IMR-90 (cell line): ENCODE measurements at regions not wholly inside any gene's neighbourhood (a gene's known extent, or its start where the extent isn't known, plus 50 kb on each side); places are given as distances from the start of the nearest gene placed in this dataset.

Source experiments
- ATAC-seq: fragments of 200-7000 bp; cut with Tn5 transposase; 2 replicates; pipeline ENCODE4 v1.9.1; 2020; ENCODE audit warnings: low read depth, mild to moderate bottlenecking, moderate library complexity
- BruUV-seq: library from RNA; stranded (reverse); fragments of 400-500 nt; replicated peaks from 2 replicates; lab custom pipeline; 2021; lab: Mats Ljungman, UMichigan
- CTCF ChIA-PET: fragments of 300-600 bp; formaldehyde crosslinking; extraction: SDS; loops from one replicate; lab custom pipeline; 2021; ENCODE audit warnings: antibody characterized with exemption; lab: Yijun Ruan, JAX
- POLR2A ChIA-PET: fragments of 300-600 bp; sonication (Branson Sonifier 250); formaldehyde crosslinking; loops from one replicate; lab custom pipeline; 2022; ENCODE audit warnings: antibody characterized with exemption; ENCODE audit not compliant: unreplicated experiment; lab: Charles Lee
- DNase-seq: peaks from one replicate; pipeline ENCODE4 v3.0.0; 2013
- H2AFZ ChIP-seq: replicated peaks from 2 replicates; pipeline ENCODE3; 2013; ENCODE audit warnings: low read length, mild to moderate bottlenecking; ENCODE audit not compliant: poor library complexity
- H2AK5ac ChIP-seq: 2 replicates; pipeline ENCODE4 v1.6.1; 2013; ENCODE audit warnings: low read depth, low read length, inconsistent platforms
- H2AK9ac ChIP-seq: replicated peaks from 2 replicates; pipeline ENCODE3; 2013; ENCODE audit warnings: mild to moderate bottlenecking, low read depth, low read length, moderate library complexity; ENCODE audit not compliant: poor library complexity
- H2BK120ac ChIP-seq: 2 replicates; pipeline ENCODE4 v1.6.1; 2013; ENCODE audit warnings: low read depth, low read length, inconsistent platforms
- H2BK15ac ChIP-seq: 3 replicates; pipeline ENCODE4 v1.6.1; 2013; ENCODE audit warnings: low read depth, low read length, inconsistent platforms
- H2BK20ac ChIP-seq: 2 replicates; pipeline ENCODE4 v1.6.1; 2013; ENCODE audit warnings: low read depth, mild to moderate bottlenecking, inconsistent platforms, low read length, moderate library complexity
- H2BK5ac ChIP-seq: 2 replicates; pipeline ENCODE4 v1.6.1; 2013; ENCODE audit warnings: mild to moderate bottlenecking, low read depth, low read length, inconsistent platforms; ENCODE audit not compliant: poor library complexity, severe bottlenecking
- H3K14ac ChIP-seq: replicated peaks from 2 replicates; pipeline ENCODE4 v1.6.1; 2013; ENCODE audit warnings: low read depth, low read length, inconsistent platforms
- H3K18ac ChIP-seq: 2 replicates; pipeline ENCODE4 v1.6.1; 2013; ENCODE audit warnings: low read depth, low read length, control low read depth
- H3K23ac ChIP-seq: 2 replicates; pipeline ENCODE4 v1.6.1; 2013; ENCODE audit warnings: low read depth, low read length, inconsistent platforms
- H3K27ac ChIP-seq: 2 replicates; pipeline ENCODE4 v1.5.1; 2013; ENCODE audit warnings: mild to moderate bottlenecking, control low read depth, low read length; ENCODE audit not compliant: insufficient read depth
- H3K27me3 ChIP-seq: 2 replicates; pipeline ENCODE4 v1.6.1; 2013; ENCODE audit warnings: low read length; ENCODE audit not compliant: control insufficient read depth, insufficient read depth
- H3K36me3 ChIP-seq: 2 replicates; pipeline ENCODE4 v1.6.1; 2013; ENCODE audit warnings: low read length, mixed read lengths; ENCODE audit not compliant: control insufficient read depth, insufficient read depth
- H3K4ac ChIP-seq: 2 replicates; pipeline ENCODE4 v1.6.1; 2013; ENCODE audit warnings: low read depth, low read length, inconsistent platforms
- H3K4me1 ChIP-seq: 2 replicates; pipeline ENCODE4 v1.6.1; 2013; ENCODE audit warnings: low read length, mixed read lengths; ENCODE audit not compliant: control insufficient read depth, insufficient read depth
- H3K4me2 ChIP-seq: 2 replicates; pipeline ENCODE4 v1.6.1; 2013; ENCODE audit warnings: low read depth, mild to moderate bottlenecking, control low read depth, low read length, moderate library complexity
- H3K4me3 ChIP-seq: 2 replicates; pipeline ENCODE4 v1.5.1; 2013; ENCODE audit warnings: low read depth, mild to moderate bottlenecking, control low read depth, low read length, moderate library complexity; ENCODE audit not compliant: insufficient read depth
- H3K56ac ChIP-seq: 2 replicates; pipeline ENCODE4 v1.6.1; 2013; ENCODE audit warnings: low read length, inconsistent platforms; ENCODE audit not compliant: insufficient read depth; ENCODE audit errors: extremely low read depth
- H3K79me1 ChIP-seq, 2 experiments: 2 replicates each; pipeline ENCODE4 v1.6.1; 2013; ENCODE audit warnings: low read length in 2 of 2, inconsistent platforms in 1 of 2, low read depth in 1 of 2
- H3K9ac ChIP-seq: 2 replicates; pipeline ENCODE4 v1.6.1; 2013; ENCODE audit warnings: low read depth, low read length, control low read depth
- H3K9me1 ChIP-seq: 2 replicates; pipeline ENCODE4 v1.6.1; 2013; ENCODE audit warnings: low read length, inconsistent platforms; ENCODE audit not compliant: insufficient read depth
- H3K9me3 ChIP-seq: 2 replicates; pipeline ENCODE4 v1.6.1; 2013; ENCODE audit warnings: low read length; ENCODE audit not compliant: control insufficient read depth, insufficient read depth
- H4K20me1 ChIP-seq: 2 replicates; pipeline ENCODE4 v1.6.1; 2013; ENCODE audit warnings: low read length, inconsistent platforms; ENCODE audit not compliant: insufficient read depth
- H4K5ac ChIP-seq: 2 replicates; pipeline ENCODE4 v1.6.1; 2013; ENCODE audit warnings: mild to moderate bottlenecking, low read depth, low read length, control low read depth
- H4K8ac ChIP-seq, 2 experiments: 2 replicates each; pipeline ENCODE4 v1.6.1; 2013; ENCODE audit warnings: low read depth in 2 of 2, low read length in 2 of 2, control low read depth in 1 of 2, inconsistent platforms in 1 of 2
- H4K91ac ChIP-seq: 2 replicates; pipeline ENCODE4 v1.6.1; 2013; ENCODE audit warnings: low read depth, low read length, inconsistent platforms; ENCODE audit not compliant: insufficient read depth
- BHLHE40 ChIP-seq: fragments of 150-350 bp; IDR thresholded peaks from 2 replicates; pipeline ENCODE4 v1.6.1; 2016; ENCODE audit warnings: mild to moderate bottlenecking, low read depth, low read length
- CEBPB ChIP-seq: IDR thresholded peaks from 2 replicates; pipeline ENCODE4 v1.6.1; 2012; ENCODE audit warnings: low read depth, low read length, improper control_type of control experiment
- CHD1 ChIP-seq: IDR thresholded peaks from 2 replicates; pipeline ENCODE4 v1.6.1; 2012; ENCODE audit warnings: low read depth, low read length, improper control_type of control experiment
- FOS ChIP-seq: fragments of 150-350 bp; IDR thresholded peaks from 2 replicates; pipeline ENCODE4 v1.6.1; 2016; ENCODE audit warnings: low read depth, low read length
- MAFK ChIP-seq: IDR thresholded peaks from 2 replicates; pipeline ENCODE4 v1.6.1; 2012; ENCODE audit warnings: low read depth, low read length, improper control_type of control experiment
- MAZ ChIP-seq: IDR thresholded peaks from 2 replicates; pipeline ENCODE4 v1.6.1; 2012; ENCODE audit warnings: low read depth, mild to moderate bottlenecking, low read length, improper control_type of control experiment, moderate library complexity, borderline replicate concordance
- MXI1 ChIP-seq: IDR thresholded peaks from 2 replicates; pipeline ENCODE4 v1.6.1; 2012; ENCODE audit warnings: low read depth, mild to moderate bottlenecking, low read length, moderate library complexity, borderline replicate concordance
- POLR2A ChIP-seq: IDR thresholded peaks from 2 replicates; pipeline ENCODE4 v1.6.1; 2012; ENCODE audit warnings: mild to moderate bottlenecking, low read depth, low read length
- RAD21 ChIP-seq: IDR thresholded peaks from 2 replicates; pipeline ENCODE4 v1.6.1; 2012; ENCODE audit warnings: low read length, improper control_type of control experiment
- RCOR1 ChIP-seq: IDR thresholded peaks from 2 replicates; pipeline ENCODE4 v1.6.1; 2012; ENCODE audit warnings: mild to moderate bottlenecking, low read length, improper control_type of control experiment; ENCODE audit not compliant: insufficient replicate concordance
- RFX5 ChIP-seq: IDR thresholded peaks from 2 replicates; pipeline ENCODE4 v1.8.0; 2012; ENCODE audit warnings: low read depth, mild to moderate bottlenecking, low read length, moderate library complexity
- SMC3 ChIP-seq: fragments of 150-350 bp; IDR thresholded peaks from 2 replicates; pipeline ENCODE4 v1.6.1; 2016; ENCODE audit warnings: low read depth, mild to moderate bottlenecking, antibody characterized with exemption, low read length, moderate library complexity
- whole genome bisulfite sequencing, 2 experiments: methylation state at CpG; one replicate each; pipeline versions ENCODE4 v1.1.5 to v1.1.7; 2013; ENCODE audit warnings: missing lambda C conversion rate in 2 of 2; ENCODE audit not compliant: insufficient read length in 1 of 2; ENCODE audit errors: extremely low coverage in 2 of 2; 5-methylcytosine and 5-hydroxymethylcytosine counted together
- dilution Hi-C: fragments of 300-500 bp; cut with HindIII; formaldehyde crosslinking; loops from one replicate; pipeline ENCODE4 v1.14.3; 2018; ENCODE audit warnings: low sequenced_read_pairs; ENCODE audit not compliant: unreplicated experiment
- in situ Hi-C: fragments of 300-500 bp; cut with MboI; formaldehyde crosslinking; loops from 3 replicates; pipeline ENCODE4 v1.14.3; 2019; ENCODE audit warnings: low sequenced_read_pairs, inconsistent platforms, mixed read lengths
- intact Hi-C: fragments of 100-400 bp; cut with micrococcal nuclease; formaldehyde crosslinking; loops from 2 replicates; pipeline ENCODE4 v1.10.0; 2022
- TF ChIP-seq, protein P1 (sequence below): fragments of 150-350 bp; IDR thresholded peaks from 2 replicates; pipeline ENCODE4 v1.6.1; 2016; ENCODE audit warnings: low read depth, mild to moderate bottlenecking, low read length, moderate library complexity, borderline replicate concordance
- TF ChIP-seq, protein P2 (sequence below): conservative IDR thresholded peaks from 2 replicates; pipeline ENCODE4 v1.5.1; 2012; ENCODE audit warnings: mild to moderate bottlenecking, low read depth, low read length, improper control_type of control experiment
- TF ChIP-seq, protein P3 (sequence below): fragments of 150-350 bp; IDR thresholded peaks from 2 replicates; pipeline ENCODE4 v1.6.1; 2017; ENCODE audit warnings: mild to moderate bottlenecking, antibody characterized with exemption, low read length, low read depth

DNA sequence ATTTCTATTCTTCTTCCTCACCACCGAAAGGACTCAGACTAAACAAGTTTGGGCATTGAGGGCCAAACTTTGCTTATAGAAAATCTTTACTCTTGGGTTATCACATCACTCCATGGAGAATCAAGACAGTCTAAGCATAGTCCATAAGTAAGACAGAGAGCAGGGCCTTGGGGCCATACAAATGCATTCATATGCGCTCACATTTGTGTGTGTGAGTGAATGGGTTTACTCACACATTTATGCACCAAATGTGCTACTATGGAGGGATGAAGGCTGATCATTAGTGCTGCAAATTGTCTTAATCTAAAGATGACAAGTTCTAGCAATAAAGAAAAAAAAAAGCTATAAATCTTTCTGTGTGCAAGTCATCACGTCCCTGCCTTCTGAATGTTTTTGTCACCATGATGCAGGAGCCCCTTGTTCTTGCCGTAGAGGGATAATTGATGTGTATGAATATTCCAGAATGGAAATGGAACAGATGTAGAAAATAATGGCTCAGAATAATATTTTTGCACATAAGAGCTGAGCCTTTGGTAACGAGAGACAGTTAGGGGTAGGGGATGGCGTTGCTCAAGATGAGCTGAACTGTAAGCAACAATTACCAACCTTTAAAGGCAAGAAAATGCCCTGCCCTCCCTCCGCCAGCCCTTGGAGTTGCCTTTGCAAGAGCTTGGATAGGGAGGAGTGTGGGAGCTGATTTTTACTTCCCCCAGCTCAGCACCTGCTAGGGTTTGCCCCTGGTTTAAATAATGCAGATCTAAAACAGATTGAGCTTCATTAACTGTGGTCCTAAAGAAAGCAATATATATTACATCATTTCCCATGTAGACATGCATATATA, 52.3 kb upstream of the IKBKE start:
- ChIA-PET CTCF (interaction anchor here (0.5 kb wide), 1 partner anchor 10 kb away, joined by 3 read pairs; no protein-coding TSS in a partner anchor), POLR2A (no interaction called here)
- Histone ChIP-seq H3K4me3 (no peak overlapping the region), H3K18ac (no peak overlapping the region), H3K4me2 (no peak overlapping the region), H2BK20ac (no peak overlapping the region), H3K27ac (no peak overlapping the region), H3K36me3 (peaks cover 18% of the 10 kb centered on the region), H4K5ac (no peak overlapping the region), H3K23ac (no peak overlapping the region), H3K9me3 (no peaks in the 10 kb centered on the region), H3K27me3 (no peaks in the 10 kb centered on the region), H4K8ac (no peak overlapping the region), H2BK5ac (no peak overlapping the region), H4K91ac (no peak overlapping the region), H3K4ac (no peak overlapping the region), H3K9ac (no peak overlapping the region), H3K9me1 (peaks cover 12% of the 10 kb centered on the region; the same call in 1 of the 2 replicates), H2BK15ac (no peak overlapping the region), H3K14ac (no peak overlapping the region), H3K79me1 (0 out of 4 replicates have a peak, but pooled peaks cover 0 to 2% of the 10 kb centered on the region in 2 experiments), H2AK5ac (no peak overlapping the region), H2AK9ac (no peak overlapping the region), H3K56ac (no peak overlapping the region), H3K4me1 (peaks cover 8% of the 10 kb centered on the region), H4K20me1 (no peaks in the 10 kb centered on the region), H2AFZ (no peak overlapping the region), H2BK120ac (no peak overlapping the region)
- no TSS peak for BruUV-seq
- intact Hi-C loops (no loop called here), dilution Hi-C loops (no loop called here), in situ Hi-C loops (no loop called here)
- WGBS, 2 experiments, result 100% methylated on average over 1 of the region's 7 CpGs; no CpG with 5 or more reads in 1 of the 2 experiments
- ATAC-seq (no peak), DNase-seq (no peak)
- TF ChIP-seq CEBPB (no peak), RAD21 (no peak), RCOR1 (no peak), RFX5 (no peak), MAFK (no peak), SMC3 (no peak), POLR2A (no peak), MXI1 (no peak), CHD1 (no peak), MAZ (no peak), BHLHE40 (no peak), FOS (no peak)
- TF ChIP-seq, protein P1, sequence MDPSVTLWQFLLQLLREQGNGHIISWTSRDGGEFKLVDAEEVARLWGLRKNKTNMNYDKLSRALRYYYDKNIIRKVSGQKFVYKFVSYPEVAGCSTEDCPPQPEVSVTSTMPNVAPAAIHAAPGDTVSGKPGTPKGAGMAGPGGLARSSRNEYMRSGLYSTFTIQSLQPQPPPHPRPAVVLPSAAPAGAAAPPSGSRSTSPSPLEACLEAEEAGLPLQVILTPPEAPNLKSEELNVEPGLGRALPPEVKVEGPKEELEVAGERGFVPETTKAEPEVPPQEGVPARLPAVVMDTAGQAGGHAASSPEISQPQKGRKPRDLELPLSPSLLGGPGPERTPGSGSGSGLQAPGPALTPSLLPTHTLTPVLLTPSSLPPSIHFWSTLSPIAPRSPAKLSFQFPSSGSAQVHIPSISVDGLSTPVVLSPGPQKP, result no peak
- TF ChIP-seq, protein P2, sequence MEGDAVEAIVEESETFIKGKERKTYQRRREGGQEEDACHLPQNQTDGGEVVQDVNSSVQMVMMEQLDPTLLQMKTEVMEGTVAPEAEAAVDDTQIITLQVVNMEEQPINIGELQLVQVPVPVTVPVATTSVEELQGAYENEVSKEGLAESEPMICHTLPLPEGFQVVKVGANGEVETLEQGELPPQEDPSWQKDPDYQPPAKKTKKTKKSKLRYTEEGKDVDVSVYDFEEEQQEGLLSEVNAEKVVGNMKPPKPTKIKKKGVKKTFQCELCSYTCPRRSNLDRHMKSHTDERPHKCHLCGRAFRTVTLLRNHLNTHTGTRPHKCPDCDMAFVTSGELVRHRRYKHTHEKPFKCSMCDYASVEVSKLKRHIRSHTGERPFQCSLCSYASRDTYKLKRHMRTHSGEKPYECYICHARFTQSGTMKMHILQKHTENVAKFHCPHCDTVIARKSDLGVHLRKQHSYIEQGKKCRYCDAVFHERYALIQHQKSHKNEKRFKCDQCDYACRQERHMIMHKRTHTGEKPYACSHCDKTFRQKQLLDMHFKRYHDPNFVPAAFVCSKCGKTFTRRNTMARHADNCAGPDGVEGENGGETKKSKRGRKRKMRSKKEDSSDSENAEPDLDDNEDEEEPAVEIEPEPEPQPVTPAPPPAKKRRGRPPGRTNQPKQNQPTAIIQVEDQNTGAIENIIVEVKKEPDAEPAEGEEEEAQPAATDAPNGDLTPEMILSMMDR, result no peak
- TF ChIP-seq, protein P3, sequence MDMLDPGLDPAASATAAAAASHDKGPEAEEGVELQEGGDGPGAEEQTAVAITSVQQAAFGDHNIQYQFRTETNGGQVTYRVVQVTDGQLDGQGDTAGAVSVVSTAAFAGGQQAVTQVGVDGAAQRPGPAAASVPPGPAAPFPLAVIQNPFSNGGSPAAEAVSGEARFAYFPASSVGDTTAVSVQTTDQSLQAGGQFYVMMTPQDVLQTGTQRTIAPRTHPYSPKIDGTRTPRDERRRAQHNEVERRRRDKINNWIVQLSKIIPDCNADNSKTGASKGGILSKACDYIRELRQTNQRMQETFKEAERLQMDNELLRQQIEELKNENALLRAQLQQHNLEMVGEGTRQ, result no peak
